Endodermal cell (in vitro differentiated cells): ENCODE measurements at regions not wholly inside any gene's neighbourhood (a gene's known extent, or its start where the extent isn't known, plus 50 kb on each side); places are given as distances from the start of the nearest gene placed in this dataset.
A peak's percentile ranks its signal among the peaks of the same experiment; 100 is the strongest.

ENCODE experiments used
- DNase-seq: peaks from one replicate; pipeline ENCODE4 v3.0.0-alpha.2; 2017
- H3K27ac ChIP-seq: 2 replicates; pipeline ENCODE4 v1.5.1; 2013; ENCODE audit warnings: mild to moderate bottlenecking, low read depth, low read length, moderate library complexity
- H3K27me3 ChIP-seq: 2 replicates; pipeline ENCODE4 v1.6.1; 2013; ENCODE audit warnings: mild to moderate bottlenecking, low read length, moderate library complexity; ENCODE audit not compliant: insufficient read depth, control insufficient read depth, poor library complexity, severe bottlenecking
- H3K36me3 ChIP-seq: 2 replicates; pipeline ENCODE4 v1.7.0; 2013; ENCODE audit warnings: mild to moderate bottlenecking, low read length, moderate library complexity; ENCODE audit not compliant: control insufficient read depth, insufficient read depth
- H3K4me1 ChIP-seq: one replicate; pipeline ENCODE4 v1.7.0; 2013; ENCODE audit warnings: low read length; ENCODE audit not compliant: control insufficient read depth, insufficient read depth
- H3K4me3 ChIP-seq: 2 replicates; pipeline ENCODE4 v1.5.1; 2013; ENCODE audit warnings: mild to moderate bottlenecking, low read length, moderate library complexity
- H3K9ac ChIP-seq: 2 replicates; pipeline ENCODE4 v1.6.1; 2013; ENCODE audit warnings: mild to moderate bottlenecking, low read length, moderate library complexity; ENCODE audit not compliant: poor library complexity, severe bottlenecking; ENCODE audit errors: extremely low read depth
- H3K9me3 ChIP-seq: 2 replicates; pipeline ENCODE4 v1.6.1; 2013; ENCODE audit warnings: mild to moderate bottlenecking, low read length, moderate library complexity; ENCODE audit not compliant: control insufficient read depth
- H3K27ac Mint-ChIP-seq: 2 replicates; pipeline ENCODE4 v1.8.0; 2020; ENCODE audit warnings: mixed read lengths
- H3K27me3 Mint-ChIP-seq: 2 replicates; pipeline ENCODE4 v1.8.0; 2021; ENCODE audit warnings: mild to moderate bottlenecking, mixed read lengths; ENCODE audit not compliant: insufficient read depth
- H3K36me3 Mint-ChIP-seq: 2 replicates; pipeline ENCODE4 v1.8.0; 2020; ENCODE audit warnings: low read depth, mixed read lengths
- H3K4me1 Mint-ChIP-seq: 2 replicates; pipeline ENCODE4 v1.8.0; 2020; ENCODE audit warnings: mixed read lengths
- H3K4me3 Mint-ChIP-seq: 2 replicates; pipeline ENCODE4 v1.8.0; 2020; ENCODE audit warnings: mild to moderate bottlenecking, moderate library complexity, mixed read lengths
- H3K9me3 Mint-ChIP-seq: 2 replicates; pipeline ENCODE4 v1.8.0; 2020; ENCODE audit warnings: mild to moderate bottlenecking, mixed read lengths
- CTCF ChIP-seq: fragments of 200-600 bp; sonication (generic); conservative IDR thresholded peaks from 2 replicates; pipeline ENCODE4 v1.5.0; 2021; ENCODE audit warnings: antibody characterized with exemption, mild to moderate bottlenecking
- WGBS, 2 experiments: methylation state at CpG; one replicate each; pipeline versions ENCODE4 v1.1.5 to v1.1.7; 2013; ENCODE audit warnings: missing lambda C conversion rate in 2 of 2, mixed read lengths in 1 of 2; ENCODE audit not compliant: insufficient coverage in 1 of 2, insufficient read length in 1 of 2; 5-methylcytosine and 5-hydroxymethylcytosine counted together

GRCh38 chr1:167149793-167150491 lies 56.1 kb downstream of the STYXL2 start:
- Histone ChIP-seq H3K9me3 (peaks cover 25% of the 10 kb centered on the region), H3K4me3 (no peak overlapping the region), H3K9ac (no peak overlapping the region), H3K27ac (peak overlapping the region; percentile 25), H3K27me3 (no peaks in the 10 kb centered on the region), H3K36me3 (peaks cover 14% of the 10 kb centered on the region), H3K4me1 (no peaks in the 10 kb centered on the region)
- TF ChIP-seq CTCF = no peak
- peaks cover 11% of the 10 kb centered on the region for H3K36me3 Mint-ChIP-seq
- H3K27ac Mint-ChIP-seq = no peak overlapping the region
- 93 to 100% methylated on average over 2 to 4 of the region's 4 CpGs for WGBS, 2 experiments
- no peaks in the 10 kb centered on the region for H3K27me3 Mint-ChIP-seq
- peaks cover 23% of the 10 kb centered on the region for H3K9me3 Mint-ChIP-seq
- no peak overlapping the region for H3K4me3 Mint-ChIP-seq
- no peak for DNase-seq
- peaks cover 34% of the 10 kb centered on the region for H3K4me1 Mint-ChIP-seq

- DNase-seq = no peak
- H3K27ac ChIP-seq = no peak overlapping the region
- H3K36me3 ChIP-seq = peaks cover 20% of the 10 kb centered on the region
- H3K27me3 ChIP-seq = no peaks in the 10 kb centered on the region
- H3K4me1 ChIP-seq = no peaks in the 10 kb centered on the region
- no peak overlapping the region for H3K27ac Mint-ChIP-seq
- H3K4me1 Mint-ChIP-seq = peaks cover 34% of the 10 kb centered on the region
- H3K4me3 Mint-ChIP-seq = no peak overlapping the region
- TF ChIP-seq CTCF = no peak
- H3K9me3 Mint-ChIP-seq = peaks cover 23% of the 10 kb centered on the region
- no peaks in the 10 kb centered on the region for H3K27me3 Mint-ChIP-seq
- no peak overlapping the region for H3K9ac ChIP-seq
- WGBS, 2 experiments = 93 to 100% methylated on average over 2 of the region's 2 CpGs
- H3K4me3 ChIP-seq = no peak overlapping the region
- peaks cover 11% of the 10 kb centered on the region for H3K36me3 Mint-ChIP-seq
- peaks cover 25% of the 10 kb centered on the region for H3K9me3 ChIP-seq
Observed at GRCh38 chr1:167150492-167150833, 56.6 kb downstream of the STYXL2 start.

GRCh38 chr1:167152192-167152876 lies 58.5 kb downstream of the STYXL2 start:
- H3K27ac Mint-ChIP-seq = peak overlapping the region; percentile 38
- TF ChIP-seq CTCF = no peak
- H3K9ac ChIP-seq = no peak overlapping the region
- H3K36me3 Mint-ChIP-seq = peaks cover 6% of the 10 kb centered on the region
- no peak overlapping the region for H3K27ac ChIP-seq
- H3K27me3 ChIP-seq = no peaks in the 10 kb centered on the region
- H3K4me3 ChIP-seq = no peak overlapping the region
- no peak for DNase-seq
- peaks cover 34% of the 10 kb centered on the region for H3K4me1 Mint-ChIP-seq
- WGBS, 2 experiments = 84 to 94% methylated on average over 2 to 6 of the region's 6 CpGs
- H3K4me3 Mint-ChIP-seq = no peak overlapping the region
- H3K9me3 Mint-ChIP-seq = peaks cover 11% of the 10 kb centered on the region
- H3K36me3 ChIP-seq = peaks cover 20% of the 10 kb centered on the region
- H3K4me1 ChIP-seq = no peaks in the 10 kb centered on the region
- no peaks in the 10 kb centered on the region for H3K27me3 Mint-ChIP-seq
- peaks cover 8% of the 10 kb centered on the region for H3K9me3 ChIP-seq
